Gastrocnemius medialis (tissue), 4 donors: ENCODE measurements at regions not wholly inside any gene's neighbourhood (a gene's known extent, or its start where the extent isn't known, plus 50 kb on each side); places are given as distances from the start of the nearest gene placed in this dataset.

Experiments
- ATAC-seq, 2 donors: fragments of 150-250 bp; one replicate each; pipeline ENCODE4 v1.9.1; 2016
- DNase-seq, 2 donors: peaks; one replicate each; pipeline ENCODE4 v3.0.0-alpha.2; 2019
- H3K27ac ChIP-seq, 4 donors: fragments of 200-600 bp; sonication (generic); 1 replicate in 1 of 4; 2 replicates in 3 of 4; pipeline ENCODE4 v1.5.1; 2016 to 2018; ENCODE audit warnings: mild to moderate bottlenecking in 2 of 4, moderate library complexity in 1 of 4
- H3K27me3 ChIP-seq, 3 donors: fragments of 200-600 bp; sonication (generic) in 2 of 3; 1 replicate in 1 of 3; 2 replicates in 2 of 3; pipeline versions ENCODE4 v1.5.1 to v1.6.0; 2016 to 2019; ENCODE audit warnings: mild to moderate bottlenecking in 1 of 3, moderate library complexity in 1 of 3
- H3K36me3 ChIP-seq, 2 donors: fragments of 200-600 bp; sonication (generic) in 1 of 2; one replicate each; pipeline ENCODE4 v1.5.1; 2017 to 2018
- H3K4me1 ChIP-seq, 2 donors: fragments of 200-600 bp; sonication (generic) in 1 of 2; one replicate each; pipeline ENCODE4 v1.5.1; 2016 to 2017; ENCODE audit warnings: mild to moderate bottlenecking in 2 of 2
- H3K4me3 ChIP-seq, 4 donors: fragments of 200-600 bp; sonication (generic) in 3 of 4; 1 replicate in 1 of 4; 2 replicates in 3 of 4; pipeline ENCODE4 v1.5.1; 2016 to 2019; ENCODE audit warnings: mild to moderate bottlenecking in 2 of 4
- H3K9me3 ChIP-seq, 3 donors: fragments of 200-600 bp; sonication (generic) in 2 of 3; 1 replicate in 1 of 3; 2 replicates in 2 of 3; pipeline ENCODE4 v1.5.1; 2016 to 2019
- CTCF ChIP-seq, 5 experiments: fragments of 450-650 bp in 3 of 5; fragments of 200-600 bp in 2 of 5; sonication (generic) in 2 of 5; IDR thresholded peaks in 4 of 5; conservative IDR thresholded peaks in 1 of 5; 1 replicate in 4 of 5; 2 replicates in 1 of 5; pipeline ENCODE4 v1.5.1; 2016 to 2019; ENCODE audit warnings: antibody characterized with exemption in 5 of 5, mild to moderate bottlenecking in 3 of 5, moderate library complexity in 3 of 5
- POLR2A ChIP-seq, 2 donors: fragments of 450-650 bp; IDR thresholded peaks; one replicate each; pipeline ENCODE4 v1.6.1; 2017; ENCODE audit warnings: antibody characterized with exemption in 2 of 2, mild to moderate bottlenecking in 2 of 2, moderate library complexity in 2 of 2
- in situ Hi-C, 4 donors: fragments of 200-750 bp; cut with MboI; loops; one replicate each; pipeline versions ENCODE4 v1.15.0 to v1.8.0; 2017; ENCODE audit warnings: low sequenced_read_pairs in 4 of 4
- intact Hi-C: fragments of 100-400 bp; cut with DNase I; formaldehyde crosslinking; loops from one replicate; pipeline ENCODE4 v1.15.1; 2023; ENCODE audit warnings: low total_unique reads

- H3K36me3 ChIP-seq: no peaks in the 10 kb centered on the region
- no peak overlapping the region for H3K27ac ChIP-seq
- intact Hi-C loops: no loop called here
- no peaks in the 10 kb centered on the region for H3K27me3 ChIP-seq
- no peaks in the 10 kb centered on the region for H3K9me3 ChIP-seq
- no peak for DNase-seq
- TF ChIP-seq CTCF (IDR thresholded peaks at IDR 0.05 in 4 of 5, conservative IDR thresholded peaks at IDR 0.05 in 1 of 5): no peak
- no peak for TF ChIP-seq POLR2A (IDR thresholded peaks at IDR 0.05)
- no peak for ATAC-seq
- no peaks in the 10 kb centered on the region for H3K4me1 ChIP-seq
- in situ Hi-C loops: no loop called here
- H3K4me3 ChIP-seq: no peak overlapping the region
These were observed 878.5 kb upstream of the MAP3K7 start for GRCh38 chr6:91465393-91465792.

GRCh38 chr6:91464718-91465117 is 877.8 kb upstream of the MAP3K7 start:
- Histone ChIP-seq H3K4me1 (no peaks in the 10 kb centered on the region), H3K4me3 (no peak overlapping the region), H3K36me3 (no peaks in the 10 kb centered on the region), H3K9me3 (no peaks in the 10 kb centered on the region), H3K27ac (no peak overlapping the region), H3K27me3 (no peaks in the 10 kb centered on the region)
- in situ Hi-C loops: no loop called here
- intact Hi-C loops: no loop called here
- no peak for DNase-seq
- no peak for ATAC-seq
- no peak for TF ChIP-seq POLR2A (IDR thresholded peaks at IDR 0.05)
- no peak for TF ChIP-seq CTCF (IDR thresholded peaks at IDR 0.05 in 4 of 5, conservative IDR thresholded peaks at IDR 0.05 in 1 of 5)

GRCh38 chr6:91464201-91464600 is 877.3 kb upstream of the MAP3K7 start:
- TF ChIP-seq POLR2A (IDR thresholded peaks at IDR 0.05) (no peak), CTCF (IDR thresholded peaks at IDR 0.05 in 4 of 5, conservative IDR thresholded peaks at IDR 0.05 in 1 of 5) (no peak)
- no peak for ATAC-seq

GRCh38 chr6:91462241-91462640 is 875.4 kb upstream of the MAP3K7 start:
- in situ Hi-C loops (no loop called here), intact Hi-C loops (no loop called here)
- H3K27ac ChIP-seq: no peak overlapping the region
- no peak for TF ChIP-seq CTCF (IDR thresholded peaks at IDR 0.05 in 4 of 5, conservative IDR thresholded peaks at IDR 0.05 in 1 of 5)
- no peak for DNase-seq
- no peaks in the 10 kb centered on the region for H3K36me3 ChIP-seq
- H3K4me3 ChIP-seq: no peak overlapping the region
- no peaks in the 10 kb centered on the region for H3K27me3 ChIP-seq
- H3K4me1 ChIP-seq: no peaks in the 10 kb centered on the region
- no peak for ATAC-seq
- no peaks in the 10 kb centered on the region for H3K9me3 ChIP-seq

More at GRCh38 chr6:91464201-91464600, 877.3 kb upstream of the MAP3K7 start:
- no peaks in the 10 kb centered on the region for H3K4me1 ChIP-seq
- intact Hi-C loops (no loop called here), in situ Hi-C loops (no loop called here)
- DNase-seq: no peak
- no peaks in the 10 kb centered on the region for H3K27me3 ChIP-seq
- H3K4me3 ChIP-seq: no peak overlapping the region
- H3K27ac ChIP-seq: no peak overlapping the region
- no peaks in the 10 kb centered on the region for H3K9me3 ChIP-seq
- no peaks in the 10 kb centered on the region for H3K36me3 ChIP-seq

GRCh38 chr6:91453224-91453878 is 866.5 kb upstream of the MAP3K7 start:
- intact Hi-C loops (no loop called here), in situ Hi-C loops (no loop called here)
- no peak for TF ChIP-seq POLR2A (IDR thresholded peaks at IDR 0.05)
- no peak for TF ChIP-seq CTCF (IDR thresholded peaks at IDR 0.05 in 4 of 5, conservative IDR thresholded peaks at IDR 0.05 in 1 of 5)
- no peak overlapping the region for H3K4me3 ChIP-seq
- H3K36me3 ChIP-seq: no peaks in the 10 kb centered on the region
- H3K4me1 ChIP-seq: no peaks in the 10 kb centered on the region
- no peak for DNase-seq
- H3K27ac ChIP-seq: no peak overlapping the region
- ATAC-seq: no peak
- H3K27me3 ChIP-seq: no peaks in the 10 kb centered on the region
- H3K9me3 ChIP-seq: no peaks in the 10 kb centered on the region
